NCI-H1417 (cell line): ENCODE measurements at regions not wholly inside any gene's neighbourhood (a gene's known extent, or its start where the extent isn't known, plus 50 kb on each side); places are given as distances from the start of the nearest gene placed in this dataset.

ENCODE experiments used
- DNase-seq, 3 experiments: peaks; one replicate each; lab custom pipeline; 2025; lab: John Stamatoyannopoulos, UW

DNA sequence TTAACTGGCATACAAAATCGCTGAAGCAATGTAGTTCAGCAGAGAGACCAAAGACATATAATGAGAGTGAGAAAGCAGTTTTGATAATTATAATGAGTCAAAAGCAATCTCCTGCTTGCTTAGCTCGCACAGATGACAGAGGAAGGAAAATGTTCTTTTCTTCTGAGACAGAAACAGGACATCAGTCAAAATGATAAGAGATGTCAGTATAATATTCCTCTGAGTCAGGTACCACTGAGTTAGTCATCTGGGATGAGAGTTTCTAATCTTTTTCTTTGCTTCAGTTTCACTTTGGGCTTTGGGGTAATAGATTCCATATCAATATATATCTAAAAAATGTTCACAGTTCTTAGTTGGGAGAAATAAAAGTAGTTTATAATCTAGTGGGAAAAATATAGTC lies 387.2 kb downstream of the PCDH7 start:
- no peak for DNase-seq

DNA sequence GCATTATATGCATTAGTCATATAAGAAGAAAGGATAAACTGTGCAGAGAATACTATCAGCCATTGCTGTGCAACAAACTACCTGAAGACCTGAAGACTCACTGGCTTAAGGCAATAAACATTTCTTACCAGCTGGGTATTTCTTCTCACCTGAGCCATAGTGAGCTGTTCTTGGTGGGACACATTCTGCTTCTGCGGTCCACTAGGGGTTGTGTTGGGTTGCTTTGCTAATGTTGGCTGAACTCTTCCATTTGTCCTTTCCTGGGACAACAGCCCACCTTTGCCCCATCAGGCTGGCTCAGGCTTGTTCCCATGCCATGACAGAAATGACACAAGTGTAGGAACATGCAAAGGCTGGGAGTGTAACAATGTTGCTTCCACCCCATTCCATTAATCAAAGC lies 388.6 kb downstream of the PCDH7 start:
- no peak for DNase-seq

DNA sequence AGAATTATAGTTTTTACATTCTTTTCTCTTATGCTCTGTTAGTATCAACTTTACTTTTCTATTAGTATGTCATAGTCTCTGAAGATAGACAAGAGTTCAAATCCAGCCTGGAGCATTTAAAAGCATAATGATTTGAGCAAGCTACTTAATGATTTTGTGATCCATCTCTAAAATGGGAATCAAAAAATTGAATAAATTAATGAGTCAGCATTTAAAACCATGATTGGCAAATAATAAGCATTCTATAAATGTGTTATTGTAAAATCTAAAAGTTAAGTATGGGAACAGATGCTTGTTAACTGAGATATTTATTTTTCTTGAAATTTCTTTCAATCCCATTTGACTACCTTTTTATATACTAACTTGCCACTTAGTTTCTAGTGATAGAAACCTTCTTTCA lies 391.6 kb downstream of the PCDH7 start:
- no peak for DNase-seq

DNA sequence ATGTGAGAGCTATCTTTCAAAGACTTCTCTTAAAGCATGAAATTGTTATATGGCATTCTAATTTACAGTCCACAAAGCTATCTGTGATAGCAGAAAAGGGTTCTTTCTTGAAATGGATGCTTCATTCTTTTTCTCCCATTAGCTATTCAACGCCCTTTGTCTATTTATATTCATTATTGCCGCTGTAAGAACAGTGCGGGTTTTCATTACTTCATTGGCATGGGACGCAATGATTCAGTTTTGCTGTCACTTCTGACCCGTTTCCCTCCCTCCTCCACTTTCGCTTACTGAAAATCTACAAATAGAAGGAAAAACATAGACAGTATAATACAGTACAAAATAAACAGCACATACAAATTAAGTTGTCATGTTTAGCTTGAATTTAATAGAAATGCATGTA lies 394.6 kb downstream of the PCDH7 start:
- no peak for DNase-seq

DNA sequence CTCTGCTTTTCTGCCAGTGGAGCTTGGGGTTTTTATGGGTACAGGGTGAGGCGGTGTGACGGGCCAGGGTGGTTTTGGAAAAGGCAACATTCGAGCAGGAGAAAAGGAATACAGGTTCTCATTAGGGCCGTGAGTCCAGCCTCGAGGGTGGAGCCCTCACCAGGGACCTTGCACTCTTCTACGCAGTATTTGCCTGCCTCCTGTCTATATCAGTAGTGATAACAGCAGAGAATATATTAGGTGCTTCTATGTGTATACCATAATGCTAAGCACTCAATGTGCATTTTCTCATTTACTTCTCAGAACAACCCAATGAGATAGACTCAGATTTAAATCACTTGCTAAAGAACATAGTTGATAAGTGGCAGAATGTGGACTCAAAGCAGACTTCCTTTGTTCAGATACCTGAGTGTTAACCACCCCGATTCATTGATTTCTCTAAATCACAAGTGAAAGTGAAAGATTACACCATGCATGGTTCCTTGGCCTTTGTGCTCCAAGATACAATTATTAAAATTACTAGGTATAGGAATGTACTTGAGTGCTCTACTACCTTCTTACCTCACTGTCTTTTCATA lies 403.9 kb downstream of the PCDH7 start:
- DNase-seq = no peak

DNA sequence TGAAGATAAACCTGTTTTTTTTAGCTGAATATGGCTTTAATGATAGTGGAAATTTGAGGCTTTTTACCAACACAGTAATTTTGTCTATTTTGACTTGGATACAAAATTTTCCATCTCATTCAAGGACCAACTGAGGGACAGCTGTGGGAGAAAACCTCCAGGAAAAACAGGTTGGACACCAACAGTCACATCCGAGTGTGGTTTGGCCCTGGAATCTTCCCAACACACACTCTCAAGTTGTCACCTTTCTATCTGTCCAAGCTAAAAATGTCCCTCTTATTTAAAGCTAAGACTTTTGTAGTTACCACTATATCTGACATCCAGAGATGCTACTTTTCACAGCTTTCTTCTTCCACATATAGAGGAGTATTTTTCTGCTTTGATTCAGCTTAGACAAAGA lies 404.9 kb downstream of the PCDH7 start:
- no peak for DNase-seq

DNA sequence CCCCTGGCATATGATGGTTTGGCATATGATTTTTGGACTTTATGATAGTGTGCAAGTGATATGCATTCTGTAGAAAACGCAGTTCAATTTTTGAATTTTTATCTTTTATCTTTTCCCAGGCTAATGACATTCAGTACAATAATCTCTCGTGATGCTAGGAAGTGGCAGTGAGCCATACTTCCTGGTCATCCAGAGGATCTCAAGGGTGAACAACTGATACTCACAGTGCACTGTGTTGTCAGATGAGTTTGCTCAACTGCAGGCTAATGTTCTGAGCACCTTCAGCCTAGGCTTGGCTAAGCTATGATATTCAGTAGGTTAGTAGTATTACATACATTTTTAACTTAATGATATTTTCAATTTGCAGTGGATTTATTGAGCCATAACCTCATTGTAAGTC lies 405.3 kb downstream of the PCDH7 start:
- DNase-seq = no peak

DNA sequence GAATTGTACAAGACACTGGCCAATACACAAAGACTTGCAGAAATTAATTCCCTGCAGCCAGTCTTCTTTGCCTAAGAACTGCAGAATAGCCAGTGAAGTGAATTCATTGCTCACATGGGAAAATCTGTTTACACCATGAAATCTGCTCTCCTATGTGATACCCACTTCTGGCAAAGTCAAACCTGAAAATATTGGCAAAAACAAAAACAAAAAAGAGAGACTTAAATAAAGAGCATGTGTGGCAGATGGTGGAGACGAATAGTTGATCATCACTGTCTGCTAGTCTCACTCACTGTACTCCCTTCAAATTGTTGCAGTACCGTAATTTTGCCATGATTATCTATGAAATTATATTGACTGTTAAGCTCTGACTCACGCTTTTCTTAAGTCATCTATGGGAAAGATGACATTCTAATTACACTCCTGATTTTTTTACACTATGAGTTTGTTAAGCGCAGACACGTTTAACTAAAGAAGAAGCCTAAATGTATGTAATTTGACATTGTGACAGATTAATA lies 406.8 kb downstream of the PCDH7 start:
- peak in 1 of 3 experiments; percentile 44 for DNase-seq

DNA sequence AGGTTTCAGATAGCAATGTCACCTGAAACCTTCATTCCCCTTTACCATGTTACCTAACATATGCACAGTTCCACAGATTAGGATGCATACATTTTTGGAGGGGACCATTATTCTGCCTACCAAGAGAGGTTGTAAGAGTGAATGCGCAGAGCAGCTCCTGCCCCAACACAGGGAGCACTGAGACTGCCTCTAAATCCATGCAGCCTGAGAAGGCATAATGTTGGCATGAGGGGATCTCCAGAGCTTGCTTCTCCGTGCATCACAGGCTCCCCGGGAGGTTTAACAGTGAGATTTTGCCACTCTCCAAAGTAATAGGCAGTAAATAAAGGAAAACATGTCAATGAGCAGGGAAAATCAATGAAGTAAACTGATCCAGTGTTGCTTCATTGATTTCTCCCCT lies 410.8 kb downstream of the PCDH7 start:
- DNase-seq = no peak

DNA sequence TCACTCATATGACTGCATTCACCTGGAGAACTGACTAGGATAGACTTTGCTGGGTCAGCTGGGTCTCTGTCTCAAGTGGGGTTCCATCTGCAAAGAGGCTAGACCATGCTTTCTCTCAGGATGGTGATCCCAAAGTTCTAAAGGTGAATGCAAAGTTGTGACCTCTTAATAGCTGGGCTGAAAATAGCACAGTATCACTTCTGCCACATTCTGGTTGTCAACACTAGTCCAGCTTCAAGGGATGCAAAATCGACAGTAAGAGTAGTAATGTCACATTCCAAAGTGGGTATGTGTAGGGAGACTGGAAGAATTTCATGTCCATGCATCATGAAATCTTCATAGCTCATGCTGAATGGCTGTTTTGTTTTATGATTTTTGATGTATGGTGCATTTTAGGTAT lies 414.6 kb downstream of the PCDH7 start:
- no peak for DNase-seq

DNA sequence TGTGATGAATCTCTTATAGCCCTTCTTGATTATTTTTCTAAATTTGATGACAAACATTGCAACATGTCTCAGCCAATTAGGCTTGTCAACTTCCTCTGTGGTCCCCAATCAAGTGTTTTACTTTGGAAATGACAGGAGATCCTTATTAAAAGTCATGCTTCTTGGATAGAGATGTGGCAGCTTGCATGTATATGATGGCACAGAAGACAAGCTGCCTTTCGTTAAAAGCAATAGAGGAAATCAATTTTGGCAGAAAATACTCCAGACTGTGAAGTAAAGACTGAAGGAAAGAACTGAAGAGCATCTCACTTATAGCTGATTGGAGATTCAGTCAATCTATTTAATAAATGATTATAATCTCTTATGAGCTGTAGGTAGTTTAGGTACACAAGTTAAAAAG lies 419.6 kb downstream of the PCDH7 start:
- DNase-seq = no peak

DNA sequence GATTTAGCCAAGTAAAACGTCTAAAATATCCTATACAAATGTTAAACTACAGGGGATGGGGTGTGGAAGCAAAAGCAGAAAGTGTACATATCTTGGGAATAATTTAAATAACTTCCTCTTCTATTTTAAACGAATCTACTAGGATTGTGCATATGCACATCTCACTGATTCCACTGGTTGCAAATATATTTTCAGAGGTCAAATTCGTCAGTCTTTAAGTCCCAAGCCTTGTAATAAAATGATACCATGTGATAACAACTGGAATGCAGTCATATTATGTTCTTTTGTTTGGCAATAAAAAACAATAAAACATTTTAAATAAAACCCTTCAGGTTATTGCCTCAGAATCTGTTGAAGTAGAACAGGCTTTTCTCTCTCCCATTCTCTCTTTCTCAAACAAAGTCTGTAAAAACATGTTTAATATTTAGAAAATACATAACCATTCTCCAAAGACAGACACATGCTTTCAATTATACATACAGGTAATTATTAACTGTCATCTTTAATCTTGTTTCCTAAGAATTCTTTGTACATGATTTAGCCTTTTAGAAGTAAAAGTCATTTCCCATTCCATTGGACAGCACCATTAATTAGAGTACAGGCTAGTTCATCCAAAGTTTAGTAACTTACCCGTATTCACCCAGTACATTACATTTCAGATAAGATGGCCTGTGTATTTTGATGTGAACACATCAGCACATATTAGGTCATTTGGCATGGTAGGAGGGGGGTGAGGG lies 421.1 kb downstream of the PCDH7 start:
- no peak for DNase-seq

DNA sequence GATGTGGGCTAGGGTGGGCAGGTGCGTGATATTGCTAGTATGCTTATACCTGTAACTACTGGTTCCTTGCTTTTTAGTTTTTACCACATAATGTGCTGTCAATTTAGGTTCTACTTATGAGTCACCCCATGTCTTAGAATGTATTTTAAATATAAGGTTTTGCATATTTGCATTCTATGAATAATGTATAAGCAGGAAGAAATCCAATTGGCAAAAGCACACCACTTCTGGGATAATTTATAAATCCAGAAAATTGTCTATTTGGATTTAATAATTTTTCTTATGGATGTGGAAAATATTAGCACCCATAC lies 421.6 kb downstream of the PCDH7 start:
- DNase-seq = no peak

DNA sequence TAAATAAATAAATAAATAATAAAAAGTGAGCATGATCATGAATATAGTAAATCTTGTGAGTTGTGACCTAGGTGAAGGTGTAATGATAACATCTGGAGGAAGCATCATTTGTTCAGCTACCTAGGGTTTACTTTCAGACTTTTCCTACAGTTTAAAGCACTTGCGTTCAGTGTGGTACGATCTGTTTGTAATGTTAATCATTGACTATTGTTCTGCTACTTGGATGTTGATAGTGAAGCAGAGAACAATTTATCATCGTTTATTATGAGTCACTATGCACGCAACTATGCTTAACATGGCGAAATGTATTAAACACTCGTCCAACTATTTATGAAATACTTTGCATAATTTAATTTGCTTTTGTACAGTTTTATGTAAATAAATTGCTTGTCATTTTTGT lies 426.2 kb downstream of the PCDH7 start:
- peak in 1 of 3 experiments; percentile 5 for DNase-seq

DNA sequence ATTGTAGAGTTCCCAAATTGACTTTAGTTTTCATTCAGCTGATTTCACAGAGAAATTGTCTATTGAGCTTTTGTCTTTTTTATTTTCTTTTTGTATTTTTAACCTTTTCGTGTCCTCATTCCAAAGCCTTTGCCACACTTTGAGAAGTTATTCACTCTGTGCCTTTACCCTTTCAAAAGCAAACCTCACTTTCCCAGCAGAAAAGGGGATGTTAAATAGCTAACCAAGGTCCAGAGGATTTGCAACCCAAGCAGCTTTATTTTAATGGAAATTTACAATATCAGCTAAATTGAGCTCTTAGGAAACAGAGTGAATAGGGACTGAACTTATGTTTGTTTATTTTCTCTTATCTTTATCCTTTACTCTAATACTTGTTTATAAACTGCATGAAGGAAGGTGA lies 428.8 kb downstream of the PCDH7 start:
- DNase-seq = no peak

DNA sequence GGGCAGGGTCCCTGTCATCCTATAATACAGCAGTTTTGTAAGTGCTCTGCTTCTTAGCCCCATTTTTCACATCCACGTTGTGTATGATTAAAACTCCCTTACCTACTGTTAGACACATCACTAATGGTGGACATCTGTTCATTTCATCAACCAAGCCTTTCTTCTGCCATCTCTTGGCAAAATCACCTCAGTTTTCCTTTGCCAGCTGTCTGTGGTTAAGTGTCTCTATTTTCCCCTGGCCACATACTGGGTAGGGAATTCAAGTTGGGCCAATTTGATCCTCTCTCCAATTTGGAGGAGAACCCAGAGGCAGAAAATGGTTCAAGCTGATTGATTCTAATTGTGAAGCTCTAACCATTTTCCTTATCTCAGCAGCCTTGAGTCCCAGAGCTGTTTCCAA lies 436.1 kb downstream of the PCDH7 start:
- no peak for DNase-seq

DNA sequence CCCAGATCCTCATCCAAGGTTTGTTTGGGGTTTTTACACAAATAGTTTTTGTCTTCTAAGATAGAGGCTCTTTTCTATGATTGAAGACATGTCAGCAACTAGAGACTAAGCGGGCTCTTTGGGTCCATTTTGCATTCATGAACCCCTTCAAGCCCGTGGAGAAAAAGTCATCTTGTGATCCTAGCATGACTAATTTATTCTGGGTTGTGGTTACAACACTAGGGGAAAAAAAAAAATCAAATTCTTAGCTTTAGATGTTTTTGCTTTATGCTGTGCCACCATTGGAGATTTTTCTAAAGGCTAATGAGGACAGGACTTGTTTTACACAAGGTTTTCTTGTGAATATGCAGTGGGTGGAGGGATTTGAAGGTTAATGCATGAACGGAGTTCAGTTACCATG lies 440.0 kb downstream of the PCDH7 start:
- DNase-seq = no peak

DNA sequence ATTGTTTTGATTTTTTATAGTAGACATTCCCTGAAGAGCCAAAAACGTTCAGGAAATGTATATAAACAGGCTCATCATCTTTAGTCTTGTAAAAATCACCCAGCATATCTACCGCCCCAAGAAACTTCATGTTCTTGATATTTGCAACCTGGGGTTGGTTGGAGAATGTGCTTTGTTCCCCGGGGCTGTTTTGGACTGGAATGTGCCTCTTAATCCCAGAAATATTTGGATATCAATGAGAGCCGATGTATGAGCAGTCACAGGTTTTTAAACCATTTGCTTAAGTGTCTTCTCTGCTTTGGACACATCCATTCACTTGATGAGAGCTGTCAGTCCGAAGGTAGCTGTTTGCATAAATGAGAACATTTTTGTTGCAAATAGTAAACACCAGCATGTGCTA lies 449.7 kb downstream of the PCDH7 start:
- DNase-seq = no peak

DNA sequence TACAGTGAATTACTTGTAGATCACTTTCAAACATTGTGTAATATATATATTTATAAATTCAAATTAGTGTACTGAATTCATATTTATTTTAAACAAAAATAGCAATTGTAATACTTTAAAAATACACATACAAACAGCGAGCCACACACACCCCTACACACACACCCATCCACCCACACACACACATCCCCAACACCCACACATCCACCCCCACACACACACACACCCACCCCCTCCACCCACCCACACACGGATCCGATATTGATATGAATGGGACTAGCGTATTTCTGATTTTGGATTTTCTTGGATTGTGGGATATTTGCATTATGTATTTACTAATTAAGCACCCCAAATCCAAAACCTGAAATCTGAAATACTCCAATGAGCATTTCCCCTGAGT lies 451.2 kb downstream of the PCDH7 start:
- DNase-seq = no peak

DNA sequence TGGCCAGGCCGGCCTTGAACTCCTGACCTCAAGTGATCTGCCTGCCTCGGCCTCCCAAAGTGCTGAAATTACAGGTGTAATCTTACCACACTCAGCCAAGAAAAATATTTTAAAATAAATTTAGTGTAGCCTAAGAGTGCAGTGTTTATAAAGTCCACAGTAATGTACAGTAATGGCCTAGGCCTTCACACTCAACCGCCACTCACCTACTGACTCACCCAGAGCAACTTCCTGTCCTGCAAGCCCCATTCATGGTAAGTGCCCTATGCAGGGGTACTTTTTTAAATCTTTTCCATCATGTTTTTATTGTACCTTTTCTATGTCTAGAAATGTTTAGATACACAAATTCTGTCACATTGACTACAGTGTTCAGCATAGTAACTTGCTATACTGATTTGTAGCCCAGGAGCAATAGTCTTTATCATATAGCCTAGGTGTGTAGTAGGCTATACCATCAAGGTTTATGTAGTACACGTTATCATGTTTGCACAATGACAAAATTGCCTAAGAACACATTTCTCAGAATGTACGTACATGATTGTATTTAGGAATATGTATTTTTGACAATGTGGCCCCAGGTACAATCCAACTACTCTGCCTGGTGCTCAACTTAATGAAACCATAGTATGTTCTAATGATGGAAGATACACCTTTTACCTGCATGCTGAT lies 455.2 kb downstream of the PCDH7 start:
- DNase-seq = no peak

DNA sequence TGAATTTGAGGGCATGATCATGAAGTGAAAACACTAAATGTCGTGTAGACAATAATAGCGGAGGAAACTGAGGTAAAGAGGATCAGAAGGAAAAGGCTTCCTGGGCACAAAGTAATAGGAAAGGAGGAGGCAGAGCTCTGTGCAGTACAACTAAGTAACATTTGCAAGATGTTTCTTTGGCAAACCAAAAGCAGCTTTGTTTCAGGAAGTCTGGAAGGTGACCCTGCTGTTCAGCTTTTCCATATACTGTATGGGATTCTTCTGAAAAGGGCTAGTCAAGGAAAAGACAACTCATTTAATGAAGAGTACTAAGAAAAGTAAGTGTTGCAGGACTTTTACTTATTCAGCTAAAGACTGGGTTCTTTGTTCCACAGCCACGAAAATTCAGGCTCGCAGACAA lies 463.1 kb downstream of the PCDH7 start:
- DNase-seq = no peak

DNA sequence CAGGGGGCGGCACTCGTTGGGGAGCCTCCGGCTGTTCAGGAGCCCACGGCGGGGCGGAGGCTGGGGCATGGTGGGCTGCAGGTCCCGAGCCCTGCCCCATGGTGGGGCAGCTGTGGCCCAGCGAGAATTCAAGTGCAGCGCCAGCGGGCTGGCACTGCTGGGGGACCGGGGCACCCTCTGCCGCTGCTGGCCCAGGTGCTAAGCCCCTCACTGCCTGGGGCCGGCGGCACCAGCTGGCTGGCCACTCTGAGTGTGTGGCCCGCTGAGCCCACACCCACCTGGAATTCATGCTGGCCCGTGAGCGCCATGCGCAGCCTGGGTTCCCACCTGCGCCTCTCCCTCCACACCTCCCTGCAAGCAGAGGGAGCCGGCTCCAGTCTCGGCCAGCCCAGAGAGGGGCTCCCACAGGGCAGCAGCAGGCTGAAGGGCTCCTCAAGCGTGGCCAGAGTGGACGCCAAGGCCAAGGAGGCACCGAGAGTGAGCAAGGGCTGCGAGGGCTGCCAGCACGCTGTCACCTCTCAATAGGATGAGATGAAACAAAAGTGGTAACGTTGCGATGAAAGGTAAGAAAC lies 464.9 kb downstream of the PCDH7 start:
- DNase-seq = no peak

DNA sequence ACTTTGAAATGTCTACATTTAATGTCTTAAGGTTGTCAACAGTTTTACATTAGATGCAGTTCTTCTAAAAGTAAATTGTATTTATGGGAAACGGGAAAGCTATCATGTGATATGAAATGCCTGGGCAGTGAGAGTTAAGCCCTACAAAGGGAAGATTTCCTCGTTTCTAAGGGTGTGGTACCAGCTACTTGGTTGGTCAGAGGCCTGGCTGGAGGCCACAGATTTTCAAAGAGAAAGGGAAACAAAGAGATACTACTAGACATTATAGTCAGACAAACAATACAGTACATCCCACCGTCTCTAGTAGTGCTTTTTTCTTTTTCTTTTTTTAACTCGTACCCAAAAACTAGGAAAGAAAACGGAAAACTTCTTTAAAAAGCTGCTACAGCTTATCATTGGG lies 467.8 kb downstream of the PCDH7 start:
- DNase-seq = no peak
